NT2/D1 (cell line): ENCODE measurements at regions not wholly inside any gene's neighbourhood (a gene's known extent, or its start where the extent isn't known, plus 50 kb on each side); places are given as distances from the start of the nearest gene placed in this dataset.

Experiments
- SUZ12 ChIP-seq: IDR thresholded peaks from 2 replicates; pipeline ENCODE4 v1.6.1; 2011; ENCODE audit not compliant: insufficient read length, insufficient read depth; ENCODE audit errors: extremely low read depth
- YY1 ChIP-seq: IDR thresholded peaks from 2 replicates; pipeline ENCODE4 v1.6.1; 2011; ENCODE audit not compliant: insufficient read length, insufficient read depth

DNA sequence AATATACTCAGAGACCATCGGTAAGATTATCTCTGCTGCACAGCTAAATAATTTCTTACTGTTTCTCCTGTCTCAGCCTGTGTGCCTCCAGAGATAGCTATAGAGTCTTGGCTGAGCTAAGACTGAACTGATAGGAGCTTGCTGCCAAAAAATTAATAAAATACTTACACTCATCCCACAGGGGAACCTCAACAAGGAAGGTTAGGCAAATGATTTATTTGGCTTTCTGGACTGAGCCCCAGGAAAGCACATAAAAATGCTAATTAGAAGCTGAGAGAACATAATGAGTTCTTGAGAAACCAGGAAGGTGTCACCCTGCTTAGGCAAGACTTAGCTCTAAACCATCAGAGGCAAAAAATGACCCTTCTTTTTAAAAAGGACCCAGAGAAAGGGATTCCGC lies 534.5 kb downstream of the TNS3 start:
- TF ChIP-seq YY1 (no peak), SUZ12 (no peak)
